WTC11 (cell line): ENCODE measurements at regions not wholly inside any gene's neighbourhood (a gene's known extent, or its start where the extent isn't known, plus 50 kb on each side); places are given as distances from the start of the nearest gene placed in this dataset.

Experiments
- ATAC-seq: fragments of 200-7000 bp; cut with Tn5 transposase; 2 replicates; pipeline ENCODE4 v1.10.0; 2021; ENCODE audit warnings: mild to moderate bottlenecking, moderate library complexity
- CTCF ChIA-PET: fragments of 300-600 bp; sonication (Branson Sonifier 250); formaldehyde crosslinking; loops from one replicate; lab custom pipeline; 2021; ENCODE audit warnings: antibody characterized with exemption; lab: Charles Lee
- POLR2A ChIA-PET: fragments of 350-600 bp; sonication (Branson Sonifier 250); formaldehyde crosslinking; loops from one replicate; lab custom pipeline; 2021; ENCODE audit warnings: antibody characterized with exemption; lab: Charles Lee
- DNase-seq: peaks from one replicate; pipeline ENCODE4 v3.0.0; 2021; ENCODE audit warnings: low spot score
- H3K27ac Mint-ChIP-seq: 2 replicates; pipeline ENCODE4 v1.8.0; 2021; ENCODE audit warnings: mixed read lengths
- H3K27me3 Mint-ChIP-seq: 2 replicates; pipeline ENCODE4 v1.8.0; 2021; ENCODE audit warnings: low read depth, mild to moderate bottlenecking, moderate library complexity, mixed read lengths
- H3K36me3 Mint-ChIP-seq: 2 replicates; pipeline ENCODE4 v1.8.0; 2021; ENCODE audit warnings: mixed read lengths
- H3K4me1 Mint-ChIP-seq: 2 replicates; pipeline ENCODE4 v1.8.0; 2022; ENCODE audit warnings: mixed read lengths
- H3K4me3 Mint-ChIP-seq: 2 replicates; pipeline ENCODE4 v1.8.0; 2021; ENCODE audit warnings: mild to moderate bottlenecking, moderate library complexity, mixed read lengths
- H3K9me3 Mint-ChIP-seq: 2 replicates; pipeline ENCODE4 v1.8.0; 2021; ENCODE audit warnings: mixed read lengths
- ATF1 ChIP-seq: sonication (generic); formaldehyde crosslinking; IDR thresholded peaks from 2 replicates; pipeline ENCODE4 v1.8.1; 2023; ENCODE audit warnings: mild to moderate bottlenecking, moderate library complexity, missing genetic modification reagents
- ATF6 ChIP-seq: sonication (generic); formaldehyde crosslinking; IDR thresholded peaks from 2 replicates; pipeline ENCODE4 v1.8.1; 2023; ENCODE audit warnings: mild to moderate bottlenecking, missing genetic modification reagents
- CBFB ChIP-seq: sonication (generic); formaldehyde crosslinking; IDR thresholded peaks from 2 replicates; pipeline ENCODE4 v1.8.1; 2022; ENCODE audit warnings: mild to moderate bottlenecking, low read depth, missing genetic modification reagents
- ELF4 ChIP-seq: sonication (generic); formaldehyde crosslinking; IDR thresholded peaks from 2 replicates; pipeline ENCODE4 v1.8.1; 2022; ENCODE audit warnings: low read depth, mild to moderate bottlenecking, moderate library complexity, missing genetic modification reagents
- FOXK1 ChIP-seq: sonication (generic); formaldehyde crosslinking; IDR thresholded peaks from 2 replicates; pipeline ENCODE4 v1.8.0; 2022; ENCODE audit warnings: mild to moderate bottlenecking, moderate library complexity, missing genetic modification reagents
- JAZF1 ChIP-seq: fragments of 250-450 bp; sonication (Bioruptor Pico); IDR thresholded peaks from 2 replicates; pipeline ENCODE4 v1.9.0; 2021; ENCODE audit warnings: moderate library complexity, mild to moderate bottlenecking, inconsistent platforms
- MLX ChIP-seq: sonication (generic); formaldehyde crosslinking; IDR thresholded peaks from 2 replicates; pipeline ENCODE4 v1.8.1; 2023; ENCODE audit warnings: mild to moderate bottlenecking, missing genetic modification reagents, moderate library complexity
- NFATC4 ChIP-seq: fragments of 250-450 bp; sonication (Bioruptor Pico); IDR thresholded peaks from 2 replicates; pipeline ENCODE4 v1.9.0; 2021; ENCODE audit warnings: mild to moderate bottlenecking
- NFE2L1 ChIP-seq: sonication (generic); formaldehyde crosslinking; IDR thresholded peaks from 2 replicates; pipeline ENCODE4 v1.8.1; 2023; ENCODE audit warnings: missing genetic modification reagents
- OVOL2 ChIP-seq: fragments of 250-450 bp; sonication (Bioruptor Pico); IDR thresholded peaks from 2 replicates; pipeline ENCODE4 v1.9.0; 2021; ENCODE audit warnings: mild to moderate bottlenecking, borderline replicate concordance
- USF1 ChIP-seq: sonication (generic); formaldehyde crosslinking; IDR thresholded peaks from 2 replicates; pipeline ENCODE4 v1.8.0; 2022; ENCODE audit warnings: mild to moderate bottlenecking, missing genetic modification reagents
- ZNF232 ChIP-seq: sonication (generic); formaldehyde crosslinking; IDR thresholded peaks from 2 replicates; pipeline ENCODE4 v1.8.0; 2022; ENCODE audit warnings: mild to moderate bottlenecking, missing genetic modification reagents
- ZNF317 ChIP-seq: sonication (generic); formaldehyde crosslinking; IDR thresholded peaks from 2 replicates; pipeline ENCODE4 v1.8.1; 2023; ENCODE audit warnings: low read depth, mild to moderate bottlenecking, moderate library complexity, missing genetic modification reagents, borderline replicate concordance
- ZNF423 ChIP-seq: fragments of 250-450 bp; sonication (Bioruptor Pico); IDR thresholded peaks from 2 replicates; pipeline ENCODE4 v2.1.2; 2022; ENCODE audit warnings: mild to moderate bottlenecking, moderate library complexity
- TF ChIP-seq, protein P1 (sequence below): fragments of 250-450 bp; sonication (Bioruptor Pico); conservative IDR thresholded peaks from 2 replicates; pipeline ENCODE4 v1.9.0; 2021; ENCODE audit warnings: mild to moderate bottlenecking
- TF ChIP-seq, protein P2 (sequence below): fragments of 250-450 bp; sonication (Bioruptor Pico); IDR thresholded peaks from 2 replicates; pipeline ENCODE4 v1.8.0; 2021; ENCODE audit warnings: mild to moderate bottlenecking
- TF ChIP-seq, protein P3 (sequence below): sonication (generic); formaldehyde crosslinking; IDR thresholded peaks from 2 replicates; pipeline ENCODE4 v1.8.1; 2023; ENCODE audit warnings: mild to moderate bottlenecking, missing genetic modification reagents, borderline replicate concordance
- TF ChIP-seq, protein P4 (sequence below): sonication (generic); formaldehyde crosslinking; IDR thresholded peaks from 2 replicates; pipeline ENCODE4 v1.8.0; 2022; ENCODE audit warnings: mild to moderate bottlenecking, missing genetic modification reagents
- TF ChIP-seq, protein P5 (sequence below): sonication (generic); formaldehyde crosslinking; IDR thresholded peaks from 2 replicates; pipeline ENCODE4 v1.8.0; 2022; ENCODE audit warnings: mild to moderate bottlenecking, missing genetic modification reagents

DNA sequence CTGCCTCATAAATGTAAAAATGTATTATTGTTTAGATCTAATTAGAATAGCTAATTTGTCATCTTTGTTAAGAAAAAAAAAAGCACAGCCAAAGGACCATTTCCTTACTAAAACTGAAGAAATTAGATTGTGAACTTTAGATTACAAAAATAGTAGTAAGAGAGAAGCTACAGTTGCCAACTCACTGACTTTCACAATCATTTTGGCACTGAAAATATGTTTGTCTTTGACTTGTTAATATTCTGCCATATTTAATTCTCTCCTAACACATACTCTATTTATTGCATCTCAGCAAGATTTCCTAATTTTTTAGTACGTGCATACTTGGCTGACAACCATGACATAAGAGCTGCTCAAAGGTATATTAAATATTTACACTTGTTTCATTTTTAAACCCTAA lies 297.1 kb downstream of the TUSC1 start:
- no peak for DNase-seq
- TF ChIP-seq ZNF232 (CRISPR knock-in tag) (no peak), ELF4 (CRISPR knock-in tag) (no peak), ATF1 (CRISPR knock-in tag) (no peak), OVOL2 (no peak), NFE2L1 (CRISPR knock-in tag) (no peak), NFATC4 (CRISPR knock-in tag) (no peak), ZNF317 (CRISPR knock-in tag) (no peak), ZNF423 (CRISPR knock-in tag) (no peak), ATF6 (CRISPR knock-in tag) (no peak), JAZF1 (CRISPR knock-in tag) (no peak), CBFB (no peak), FOXK1 (no peak), MLX (CRISPR knock-in tag) (no peak), USF1 (CRISPR knock-in tag) (no peak)
- TF ChIP-seq, protein P1, sequence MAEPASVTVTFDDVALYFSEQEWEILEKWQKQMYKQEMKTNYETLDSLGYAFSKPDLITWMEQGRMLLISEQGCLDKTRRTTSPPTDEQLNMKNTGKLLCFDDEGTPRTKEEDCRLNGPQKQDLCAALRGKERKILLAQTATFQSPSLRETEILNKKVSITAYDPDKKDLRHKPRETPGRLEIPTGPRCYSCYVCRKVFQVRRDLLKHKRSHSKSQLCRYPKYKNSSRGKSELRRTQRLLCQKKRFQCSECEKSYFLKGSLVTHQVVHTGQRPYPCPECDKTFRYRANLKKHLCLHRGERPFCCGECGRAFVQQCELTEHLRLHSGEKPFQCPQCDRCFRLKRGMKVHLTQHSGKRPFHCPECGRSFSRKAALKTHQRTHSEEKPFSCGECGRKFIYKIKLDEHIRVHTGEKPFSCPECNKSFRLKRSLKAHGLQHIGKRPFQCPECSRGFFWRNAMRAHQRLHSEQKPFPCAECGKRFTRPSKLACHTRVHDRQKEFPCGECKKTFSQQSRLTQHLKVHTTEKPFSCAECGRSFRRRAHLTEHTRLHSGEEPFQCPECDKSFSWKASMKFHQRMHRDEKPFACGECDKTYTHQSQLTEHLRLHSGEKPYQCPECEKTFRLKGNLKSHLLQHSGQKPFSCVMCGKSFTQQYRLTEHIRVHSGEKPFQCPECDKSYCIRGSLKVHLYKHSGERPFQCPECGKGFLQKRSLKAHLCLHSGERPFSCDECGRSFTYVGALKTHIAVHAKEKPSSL (CRISPR knock-in tag) = no peak
- TF ChIP-seq, protein P2, sequence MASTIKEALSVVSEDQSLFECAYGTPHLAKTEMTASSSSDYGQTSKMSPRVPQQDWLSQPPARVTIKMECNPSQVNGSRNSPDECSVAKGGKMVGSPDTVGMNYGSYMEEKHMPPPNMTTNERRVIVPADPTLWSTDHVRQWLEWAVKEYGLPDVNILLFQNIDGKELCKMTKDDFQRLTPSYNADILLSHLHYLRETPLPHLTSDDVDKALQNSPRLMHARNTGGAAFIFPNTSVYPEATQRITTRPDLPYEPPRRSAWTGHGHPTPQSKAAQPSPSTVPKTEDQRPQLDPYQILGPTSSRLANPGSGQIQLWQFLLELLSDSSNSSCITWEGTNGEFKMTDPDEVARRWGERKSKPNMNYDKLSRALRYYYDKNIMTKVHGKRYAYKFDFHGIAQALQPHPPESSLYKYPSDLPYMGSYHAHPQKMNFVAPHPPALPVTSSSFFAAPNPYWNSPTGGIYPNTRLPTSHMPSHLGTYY (CRISPR knock-in tag) = no peak
- TF ChIP-seq, protein P3, sequence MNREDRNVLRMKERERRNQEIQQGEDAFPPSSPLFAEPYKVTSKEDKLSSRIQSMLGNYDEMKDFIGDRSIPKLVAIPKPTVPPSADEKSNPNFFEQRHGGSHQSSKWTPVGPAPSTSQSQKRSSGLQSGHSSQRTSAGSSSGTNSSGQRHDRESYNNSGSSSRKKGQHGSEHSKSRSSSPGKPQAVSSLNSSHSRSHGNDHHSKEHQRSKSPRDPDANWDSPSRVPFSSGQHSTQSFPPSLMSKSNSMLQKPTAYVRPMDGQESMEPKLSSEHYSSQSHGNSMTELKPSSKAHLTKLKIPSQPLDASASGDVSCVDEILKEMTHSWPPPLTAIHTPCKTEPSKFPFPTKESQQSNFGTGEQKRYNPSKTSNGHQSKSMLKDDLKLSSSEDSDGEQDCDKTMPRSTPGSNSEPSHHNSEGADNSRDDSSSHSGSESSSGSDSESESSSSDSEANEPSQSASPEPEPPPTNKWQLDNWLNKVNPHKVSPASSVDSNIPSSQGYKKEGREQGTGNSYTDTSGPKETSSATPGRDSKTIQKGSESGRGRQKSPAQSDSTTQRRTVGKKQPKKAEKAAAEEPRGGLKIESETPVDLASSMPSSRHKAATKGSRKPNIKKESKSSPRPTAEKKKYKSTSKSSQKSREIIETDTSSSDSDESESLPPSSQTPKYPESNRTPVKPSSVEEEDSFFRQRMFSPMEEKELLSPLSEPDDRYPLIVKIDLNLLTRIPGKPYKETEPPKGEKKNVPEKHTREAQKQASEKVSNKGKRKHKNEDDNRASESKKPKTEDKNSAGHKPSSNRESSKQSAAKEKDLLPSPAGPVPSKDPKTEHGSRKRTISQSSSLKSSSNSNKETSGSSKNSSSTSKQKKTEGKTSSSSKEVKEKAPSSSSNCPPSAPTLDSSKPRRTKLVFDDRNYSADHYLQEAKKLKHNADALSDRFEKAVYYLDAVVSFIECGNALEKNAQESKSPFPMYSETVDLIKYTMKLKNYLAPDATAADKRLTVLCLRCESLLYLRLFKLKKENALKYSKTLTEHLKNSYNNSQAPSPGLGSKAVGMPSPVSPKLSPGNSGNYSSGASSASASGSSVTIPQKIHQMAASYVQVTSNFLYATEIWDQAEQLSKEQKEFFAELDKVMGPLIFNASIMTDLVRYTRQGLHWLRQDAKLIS (CRISPR knock-in tag) = no peak
- TF ChIP-seq, protein P4, sequence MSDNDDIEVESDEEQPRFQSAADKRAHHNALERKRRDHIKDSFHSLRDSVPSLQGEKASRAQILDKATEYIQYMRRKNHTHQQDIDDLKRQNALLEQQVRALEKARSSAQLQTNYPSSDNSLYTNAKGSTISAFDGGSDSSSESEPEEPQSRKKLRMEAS (CRISPR knock-in tag) = no peak
- TF ChIP-seq, protein P5, sequence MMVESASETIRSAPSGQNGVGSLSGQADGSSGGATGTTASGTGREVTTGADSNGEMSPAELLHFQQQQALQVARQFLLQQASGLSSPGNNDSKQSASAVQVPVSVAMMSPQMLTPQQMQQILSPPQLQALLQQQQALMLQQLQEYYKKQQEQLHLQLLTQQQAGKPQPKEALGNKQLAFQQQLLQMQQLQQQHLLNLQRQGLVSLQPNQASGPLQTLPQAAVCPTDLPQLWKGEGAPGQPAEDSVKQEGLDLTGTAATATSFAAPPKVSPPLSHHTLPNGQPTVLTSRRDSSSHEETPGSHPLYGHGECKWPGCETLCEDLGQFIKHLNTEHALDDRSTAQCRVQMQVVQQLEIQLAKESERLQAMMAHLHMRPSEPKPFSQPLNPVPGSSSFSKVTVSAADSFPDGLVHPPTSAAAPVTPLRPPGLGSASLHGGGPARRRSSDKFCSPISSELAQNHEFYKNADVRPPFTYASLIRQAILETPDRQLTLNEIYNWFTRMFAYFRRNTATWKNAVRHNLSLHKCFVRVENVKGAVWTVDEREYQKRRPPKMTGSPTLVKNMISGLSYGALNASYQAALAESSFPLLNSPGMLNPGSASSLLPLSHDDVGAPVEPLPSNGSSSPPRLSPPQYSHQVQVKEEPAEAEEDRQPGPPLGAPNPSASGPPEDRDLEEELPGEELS = no peak
- TF ChIP-seq, all 79 proteins: peak for 0
- H3K4me1 Mint-ChIP-seq = peaks cover 24% of the 10 kb centered on the region
- H3K9me3 Mint-ChIP-seq = no peaks in the 10 kb centered on the region
- H3K27me3 Mint-ChIP-seq = no peaks in the 10 kb centered on the region
- no peak for ATAC-seq
- H3K36me3 Mint-ChIP-seq = no peaks in the 10 kb centered on the region
- CTCF ChIA-PET = no interaction called here
- H3K4me3 Mint-ChIP-seq = no peak overlapping the region
- H3K27ac Mint-ChIP-seq = no peak overlapping the region
- POLR2A ChIA-PET = no interaction called here
